H1 (cell line): ENCODE measurements at regions not wholly inside any gene's neighbourhood (a gene's known extent, or its start where the extent isn't known, plus 50 kb on each side); places are given as distances from the start of the nearest gene placed in this dataset.

ENCODE experiments used
- CTCF ChIA-PET: fragments of 300-600 bp; sonication (Branson Sonifier 250); formaldehyde crosslinking; loops from one replicate; lab custom pipeline; 2021; ENCODE audit not compliant: partially characterized antibody; lab: Charles Lee
- POLR2A ChIA-PET: fragments of 300-600 bp; sonication (Branson Sonifier 250); formaldehyde crosslinking; loops from one replicate; lab custom pipeline; 2021; ENCODE audit warnings: inconsistent platforms; ENCODE audit not compliant: partially characterized antibody; lab: Charles Lee
- DNase-seq, 2 experiments: peaks; one replicate each; pipeline versions ENCODE4 v3.0.0 to v3.0.0-alpha.2; 2010 to 2022; ENCODE audit warnings: low spot score in 2 of 2, low read depth in 1 of 2, mixed read lengths in 1 of 2
- FAIRE-seq: peaks from 2 replicates; lab custom pipeline; 2011; peaks lifted over from hg19 to GRCh38; lab: Jason Lieb, UNC
- H2AFZ ChIP-seq: 2 replicates; pipeline ENCODE4 v1.8.1; 2012; ENCODE audit warnings: low read length, inconsistent platforms
- H2AK5ac ChIP-seq: 2 replicates; pipeline ENCODE4 v1.6.1; 2013; ENCODE audit warnings: low read depth, low read length
- H2BK120ac ChIP-seq: replicated peaks from 2 replicates; pipeline ENCODE3; 2013; ENCODE audit warnings: low read depth, low read length, inconsistent platforms
- H2BK12ac ChIP-seq: 2 replicates; pipeline ENCODE4 v1.6.1; 2013; ENCODE audit warnings: low read depth, low read length
- H2BK15ac ChIP-seq: 2 replicates; pipeline ENCODE4 v1.6.1; 2013; ENCODE audit warnings: low read length
- H2BK20ac ChIP-seq: 2 replicates; pipeline ENCODE4 v1.6.1; 2013; ENCODE audit warnings: low read length
- H2BK5ac ChIP-seq: 2 replicates; pipeline ENCODE4 v1.6.1; 2013; ENCODE audit warnings: low read depth, low read length
- H3K14ac ChIP-seq: 2 replicates; pipeline ENCODE4 v1.6.1; 2013; ENCODE audit warnings: inconsistent platforms; ENCODE audit not compliant: insufficient read length
- H3K18ac ChIP-seq: 2 replicates; pipeline ENCODE4 v1.6.1; 2013; ENCODE audit warnings: low read length; ENCODE audit errors: extremely low read depth
- H3K23ac ChIP-seq: 2 replicates; pipeline ENCODE4 v1.6.1; 2013; ENCODE audit warnings: inconsistent platforms; ENCODE audit not compliant: insufficient read length
- H3K23me2 ChIP-seq: 2 replicates; pipeline ENCODE4 v1.6.1; 2013; ENCODE audit warnings: low read depth, low read length
- H3K27ac ChIP-seq: 2 replicates; pipeline ENCODE4 v1.6.1; 2011; ENCODE audit warnings: low read depth, low read length, inconsistent platforms
- H3K27me3 ChIP-seq, 4 experiments: replicated peaks in 1 of 4; 1 replicate in 1 of 4; 2 replicates in 3 of 4; pipeline versions ENCODE4 v1.6.1 to v1.8.1; 2011 to 2013; ENCODE audit warnings: low read length in 3 of 4, mild to moderate bottlenecking in 3 of 4, inconsistent platforms in 2 of 4, mixed read lengths in 2 of 4, moderate library complexity in 1 of 4; ENCODE audit not compliant: control insufficient read depth in 3 of 4, insufficient read depth in 3 of 4; ENCODE audit errors: extremely low read depth in 1 of 4
- H3K36me3 ChIP-seq, 4 experiments: 2 replicates each; pipeline versions ENCODE4 v1.6.1 to v1.8.1; 2011 to 2013; ENCODE audit warnings: mild to moderate bottlenecking in 4 of 4, low read length in 3 of 4, moderate library complexity in 2 of 4, control low read depth in 1 of 4, inconsistent platforms in 1 of 4; ENCODE audit not compliant: insufficient read depth in 4 of 4, control insufficient read depth in 2 of 4
- H3K4ac ChIP-seq: replicated peaks from 2 replicates; pipeline ENCODE3; 2013; ENCODE audit warnings: low read length, low read depth, mixed read lengths, inconsistent platforms; ENCODE audit not compliant: insufficient read length
- H3K4me1 ChIP-seq, 4 experiments: replicated peaks in 1 of 4; 1 replicate in 1 of 4; 2 replicates in 3 of 4; pipeline versions ENCODE4 v1.6.1 to v1.8.1; 2011 to 2013; ENCODE audit warnings: low read length in 3 of 4, inconsistent platforms in 2 of 4, mixed read lengths in 1 of 4; ENCODE audit not compliant: insufficient read depth in 4 of 4, control insufficient read depth in 3 of 4
- H3K4me2 ChIP-seq, 2 experiments: 2 replicates each; pipeline versions ENCODE4 v1.6.1 to v1.8.1; 2011 to 2013; ENCODE audit warnings: low read depth in 2 of 2, low read length in 2 of 2, control low read depth in 1 of 2, inconsistent platforms in 1 of 2, mild to moderate bottlenecking in 1 of 2; ENCODE audit not compliant: insufficient read depth in 1 of 2
- H3K4me3 ChIP-seq, 4 experiments: fragments of 200-600, 300-600 bp in 1 of 4; sonication (generic), shearing (Covaris generic), sonication (Bioruptor Twin) in 1 of 4; 2 replicates each; pipeline versions ENCODE4 v1.5.1 to v1.8.1; 2011 to 2016; ENCODE audit warnings: low read length in 4 of 4, low read depth in 3 of 4, control low read depth in 2 of 4, inconsistent platforms in 2 of 4, mild to moderate bottlenecking in 2 of 4, mixed read lengths in 1 of 4, moderate library complexity in 1 of 4; ENCODE audit not compliant: insufficient read depth in 2 of 4; ENCODE audit errors: extremely low read depth in 1 of 4
- H3K56ac ChIP-seq: replicated peaks from 2 replicates; pipeline ENCODE3; 2013; ENCODE audit warnings: low read depth, mild to moderate bottlenecking, mixed read lengths, low read length, inconsistent platforms; ENCODE audit not compliant: insufficient read length
- H3K79me1 ChIP-seq: 2 replicates; pipeline ENCODE4 v1.6.1; 2013; ENCODE audit warnings: low read depth, low read length, control low read depth
- H3K79me2 ChIP-seq, 2 experiments: 2 replicates each; pipeline versions ENCODE4 v1.6.1 to v1.8.1; 2012 to 2013; ENCODE audit warnings: low read length in 2 of 2, mild to moderate bottlenecking in 2 of 2, inconsistent platforms in 1 of 2; ENCODE audit not compliant: insufficient read depth in 2 of 2, control insufficient read depth in 1 of 2
- H3K9ac ChIP-seq, 4 experiments: replicated peaks in 1 of 4; 1 replicate in 1 of 4; 2 replicates in 3 of 4; pipeline versions ENCODE4 v1.6.1 to v1.8.1; 2011 to 2013; ENCODE audit warnings: low read depth in 3 of 4, low read length in 3 of 4, control low read depth in 2 of 4, mild to moderate bottlenecking in 2 of 4, moderate library complexity in 2 of 4, inconsistent platforms in 1 of 4; ENCODE audit errors: extremely low read depth in 1 of 4
- H3K9me3 ChIP-seq, 2 experiments: 2 replicates each; pipeline versions ENCODE4 v1.6.1 to v1.8.1; 2012 to 2013; ENCODE audit warnings: mild to moderate bottlenecking in 2 of 2, moderate library complexity in 2 of 2, control low read depth in 1 of 2, inconsistent platforms in 1 of 2, low read depth in 1 of 2, low read length in 1 of 2, mixed read lengths in 1 of 2; ENCODE audit not compliant: insufficient read depth in 2 of 2
- H4K20me1 ChIP-seq, 2 experiments: replicated peaks in 1 of 2; 2 replicates each; pipeline versions ENCODE3 to v1.8.1; 2011 to 2013; ENCODE audit warnings: inconsistent platforms in 2 of 2, low read length in 2 of 2, mild to moderate bottlenecking in 1 of 2; ENCODE audit not compliant: insufficient read depth in 2 of 2, control insufficient read depth in 1 of 2
- H4K5ac ChIP-seq: 2 replicates; pipeline ENCODE4 v1.6.1; 2013; ENCODE audit warnings: low read length, low read depth, mixed read lengths, inconsistent platforms; ENCODE audit not compliant: insufficient read length
- H4K8ac ChIP-seq: 2 replicates; pipeline ENCODE4 v1.8.0; 2013; ENCODE audit warnings: mild to moderate bottlenecking, moderate library complexity, low read length, inconsistent platforms; ENCODE audit not compliant: insufficient read depth; ENCODE audit errors: extremely low read depth
- H4K91ac ChIP-seq: replicated peaks from 2 replicates; pipeline ENCODE3; 2013; ENCODE audit warnings: low read length, mixed read lengths, inconsistent platforms; ENCODE audit not compliant: insufficient read length
- ATF2 ChIP-seq: IDR thresholded peaks from 2 replicates; pipeline ENCODE4 v1.6.1; 2012; ENCODE audit warnings: low read length, inconsistent platforms
- BCL11A ChIP-seq, 2 experiments: IDR thresholded peaks; one replicate each; pipeline ENCODE4 v1.6.1; 2011; ENCODE audit warnings: low read depth in 2 of 2, low read length in 2 of 2, mild to moderate bottlenecking in 2 of 2
- CREB1 ChIP-seq: IDR thresholded peaks from 2 replicates; pipeline ENCODE4 v1.6.1; 2012; ENCODE audit warnings: inconsistent platforms
- E2F6 ChIP-seq: IDR thresholded peaks from 2 replicates; pipeline ENCODE4 v1.6.1; 2012; ENCODE audit warnings: inconsistent platforms
- KDM1A ChIP-seq: fragments of 200-600, 300-600 bp; sonication (generic); IDR thresholded peaks from 2 replicates; pipeline ENCODE4 v1.7.1; 2016; ENCODE audit warnings: mild to moderate bottlenecking, low read length, borderline replicate concordance
- SAP30 ChIP-seq: fragments of 300-600 bp; sonication (generic); IDR thresholded peaks from 2 replicates; pipeline ENCODE4 v1.7.1; 2012; ENCODE audit warnings: low read length, moderate library complexity, mild to moderate bottlenecking, inconsistent platforms; ENCODE audit not compliant: insufficient read depth, insufficient replicate concordance
- SP2 ChIP-seq: IDR thresholded peaks from 2 replicates; pipeline ENCODE4 v1.6.1; 2012; ENCODE audit warnings: mild to moderate bottlenecking, low read length, inconsistent platforms
- SRF ChIP-seq: IDR thresholded peaks from 2 replicates; pipeline ENCODE4 v1.6.1; 2011; ENCODE audit warnings: mild to moderate bottlenecking, low read depth, low read length, moderate library complexity
- TAF1 ChIP-seq: IDR thresholded peaks from 2 replicates; pipeline ENCODE4 v1.6.1; 2011; ENCODE audit warnings: mild to moderate bottlenecking, low read depth, low read length
- TBP ChIP-seq: IDR thresholded peaks from 2 replicates; pipeline ENCODE4 v1.6.1; 2011; ENCODE audit warnings: low read depth, low read length, improper control_type of control experiment
- TEAD4 ChIP-seq: IDR thresholded peaks from 2 replicates; pipeline ENCODE4 v1.6.1; 2012; ENCODE audit warnings: low read depth, low read length, inconsistent platforms, mixed read lengths
- WGBS, 2 experiments: shearing (Covaris generic) in 1 of 2; methylation state at CpG; one replicate each; pipeline versions ENCODE4 v1.1.6 to v1.1.7; 2013 to 2015; ENCODE audit warnings: low lambda C conversion rate in 2 of 2, mixed read lengths in 2 of 2, inconsistent platforms in 1 of 2, low coverage in 1 of 2, missing lambda C conversion rate in 1 of 2; ENCODE audit not compliant: insufficient replicate concordance in 2 of 2, insufficient coverage in 1 of 2, insufficient read length in 1 of 2; ENCODE audit errors: extremely low coverage in 1 of 2, missing lambda C conversion rate in 1 of 2; 5-methylcytosine and 5-hydroxymethylcytosine counted together

- H3K14ac ChIP-seq = no peak overlapping the region
- POLR2A ChIA-PET = no interaction called here
- H3K27me3 ChIP-seq = no peaks in the 10 kb centered on the region; a peak in 1 of 7 replicates
- no peaks in the 10 kb centered on the region; a peak in 1 of 7 replicates for H3K4me1 ChIP-seq
- H3K27ac ChIP-seq = no peak overlapping the region
- no peak overlapping the region for H4K91ac ChIP-seq
- DNase-seq = no peak
- no peak overlapping the region for H2AFZ ChIP-seq
- no peak overlapping the region for H2BK120ac ChIP-seq
- H3K9ac ChIP-seq = no peak overlapping the region
- no peak overlapping the region for H4K8ac ChIP-seq
- CTCF ChIA-PET = interaction anchor here (0.6 to 1.6 kb wide), 4 partner anchors 11 to 47 kb away, joined by 3 to 4 read pairs (median 4); no protein-coding TSS in a partner anchor
- no peaks in the 10 kb centered on the region for H3K23me2 ChIP-seq
- no peaks in the 10 kb centered on the region for H3K79me1 ChIP-seq
- no peak overlapping the region for H3K4me2 ChIP-seq
- H3K4me3 ChIP-seq = no peak overlapping the region
- H2BK12ac ChIP-seq = no peak overlapping the region
- no peak overlapping the region for H3K23ac ChIP-seq
- H3K9me3 ChIP-seq = 0 out of 4 replicates have a peak, but pooled peaks cover 0 to 3% of the 10 kb centered on the region in 2 experiments
- H2AK5ac ChIP-seq = no peak overlapping the region
- no peak for FAIRE-seq
- no peak overlapping the region for H2BK15ac ChIP-seq
- H4K5ac ChIP-seq = no peak overlapping the region
- no peak overlapping the region for H3K56ac ChIP-seq
- WGBS, 2 experiments = 87% methylated on average over 5 of the region's 5 CpGs; no CpG with 5 or more reads in 1 of the 2 experiments
- no peak overlapping the region for H2BK5ac ChIP-seq
- H3K36me3 ChIP-seq = no peaks in the 10 kb centered on the region
- H3K4ac ChIP-seq = no peak overlapping the region
- H3K79me2 ChIP-seq = no peaks in the 10 kb centered on the region
- no peak overlapping the region for H3K18ac ChIP-seq
- H4K20me1 ChIP-seq = no peaks in the 10 kb centered on the region
- no peak overlapping the region for H2BK20ac ChIP-seq
- TF ChIP-seq ATF2 (no peak), TAF1 (no peak), TBP (no peak), E2F6 (no peak), TEAD4 (no peak), BCL11A (IDR thresholded peaks at IDR 0.05; ENCODE audit: low read depth in 2 of 2, low read length in 2 of 2) (no peak), SAP30 (no peak), SRF (no peak), SP2 (no peak), CREB1 (no peak), KDM1A (no peak)
These were observed 148.6 kb downstream of the MIS18A start for GRCh38 chr21:32130031-32130891.
